ENCODE measurements at regions not wholly inside any gene's neighbourhood (a gene's known extent, or its start where the extent isn't known, plus 50 kb on each side); places are given as distances from the start of the nearest gene placed in this dataset.

DNA sequence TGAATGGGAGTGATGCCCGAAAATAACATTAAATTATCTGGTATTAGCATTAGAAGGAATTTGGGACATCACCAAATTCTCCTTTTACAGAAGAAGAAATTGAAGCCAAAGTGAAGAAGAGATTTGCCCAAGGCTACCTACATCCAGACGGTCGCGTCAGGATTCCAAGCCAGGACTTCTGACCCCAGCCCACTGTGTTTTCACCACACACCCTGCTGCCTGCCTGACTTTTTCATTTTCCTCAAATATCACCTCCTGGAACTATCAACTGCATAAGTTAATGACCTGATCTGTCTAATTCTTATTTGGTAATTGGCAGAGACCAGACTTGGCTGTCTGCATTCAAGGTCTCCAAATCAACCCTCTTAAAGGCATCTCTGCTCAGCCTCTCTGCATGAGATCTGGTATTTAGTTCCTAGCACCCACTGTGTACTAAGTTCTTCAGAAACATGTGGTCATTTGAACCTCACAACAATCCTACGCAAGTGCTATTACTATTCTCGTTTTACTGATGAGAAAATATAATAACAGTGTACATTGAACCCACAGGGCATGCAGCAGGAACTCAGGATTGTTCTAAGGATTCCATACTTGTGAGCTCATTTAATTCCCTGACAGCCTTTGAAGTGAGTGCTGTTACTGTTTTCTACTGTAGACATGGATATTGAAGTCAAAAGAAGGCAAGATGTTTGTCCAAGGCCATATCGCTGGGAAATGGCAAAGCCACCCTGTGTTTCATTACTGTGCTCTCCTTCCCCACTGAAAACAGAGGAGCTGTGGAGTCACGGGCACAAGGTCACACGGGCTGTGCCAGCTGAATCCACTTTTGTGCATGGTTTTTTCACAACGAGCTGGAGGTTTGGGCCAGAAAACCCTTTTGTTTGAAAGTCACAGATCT lies 195.2 kb upstream of the C1QTNF7 start:
- DNase-seq, result no peak

- DNase-seq, result no peak
These were observed 194.6 kb upstream of the C1QTNF7 start for GRCh38 chr4:15233264-15233597.

GRCh38 chr4:15233626-15234025 lies 194.2 kb upstream of the C1QTNF7 start:
- no peak for DNase-seq

DNA sequence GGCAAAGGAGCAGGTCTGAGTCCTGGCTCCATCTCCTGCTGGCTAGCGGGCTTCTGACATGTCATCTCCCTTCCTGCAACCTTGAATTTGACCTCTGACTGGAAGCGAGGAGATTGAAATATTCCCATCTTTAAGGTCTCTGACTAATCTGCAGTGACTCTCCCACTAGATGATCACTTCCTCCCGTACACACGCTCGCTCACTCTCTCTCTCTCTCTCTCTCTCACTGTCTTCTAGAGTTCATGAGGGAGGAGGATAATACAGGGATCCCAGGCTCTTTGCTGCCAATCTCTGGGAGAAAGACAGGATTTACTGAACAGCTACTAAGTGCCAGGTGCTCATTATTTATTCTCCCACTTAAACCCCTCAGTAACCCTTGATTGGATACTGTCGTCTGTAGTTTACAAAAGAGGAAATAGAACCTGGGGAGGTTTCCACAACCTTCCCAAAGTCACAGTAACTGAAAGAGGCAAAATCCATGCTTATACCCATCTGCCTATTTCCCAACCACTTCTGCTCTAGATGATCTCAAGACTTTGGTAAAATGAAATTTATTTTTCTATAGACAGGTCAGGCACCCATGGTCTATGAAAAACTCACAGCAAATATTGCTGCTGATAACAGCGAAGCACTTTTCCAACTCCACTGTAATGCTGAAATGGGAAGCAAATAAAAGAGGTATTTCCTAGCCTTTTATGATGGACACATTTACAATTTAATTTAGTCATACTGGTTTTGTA lies 193.5 kb upstream of the C1QTNF7 start:
- DNase-seq, result no peak

GRCh38 chr4:15234856-15235126 lies 193.0 kb upstream of the C1QTNF7 start:
- DNase-seq, result no peak

DNA sequence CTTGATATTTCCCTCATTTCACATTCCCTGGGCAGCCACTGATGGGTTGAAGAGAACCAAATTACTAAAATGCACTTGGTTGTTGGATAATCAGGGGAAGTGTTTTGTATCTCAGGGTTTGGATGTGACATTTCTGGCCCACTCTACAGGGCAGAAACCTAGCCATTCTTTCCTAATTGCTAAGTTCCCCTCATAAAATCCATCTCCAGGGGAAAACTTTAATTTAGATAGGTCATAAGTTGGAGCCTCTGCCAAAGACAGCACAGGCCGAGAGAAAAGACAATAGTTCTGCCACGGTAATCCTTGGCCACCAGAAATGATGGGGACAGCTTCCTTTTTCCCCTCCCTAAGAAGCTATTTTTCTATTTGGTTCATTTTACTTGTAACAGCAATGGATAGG lies 192.7 kb upstream of the C1QTNF7 start:
- no peak for DNase-seq

DNA sequence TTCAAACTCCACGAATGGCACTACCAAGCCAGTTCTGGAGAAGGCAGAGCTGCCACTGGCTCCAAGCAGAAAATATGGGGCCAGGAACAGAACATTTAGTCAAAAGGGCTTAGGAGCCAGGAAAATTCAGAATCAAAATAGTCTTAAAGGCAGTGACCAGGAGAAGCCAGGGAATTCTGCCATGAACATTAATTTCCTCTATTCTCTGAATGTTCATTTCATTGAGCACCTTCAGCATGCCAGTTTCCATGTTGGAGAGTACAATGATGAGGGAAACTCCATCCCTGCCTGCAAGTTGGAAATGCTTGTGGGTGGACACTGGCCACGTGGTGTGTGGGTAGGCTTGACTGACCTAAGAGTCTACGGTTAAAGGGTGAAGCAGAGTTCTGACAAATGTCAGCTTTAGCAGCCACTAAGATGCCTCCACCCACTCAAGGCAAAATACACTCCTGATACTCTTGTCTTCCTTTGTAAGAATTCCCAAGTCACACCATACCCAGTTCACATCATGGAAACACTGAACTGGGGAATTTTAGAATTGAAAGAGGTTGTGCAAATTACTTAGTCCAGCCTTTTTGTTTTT lies 190.1 kb upstream of the C1QTNF7 start:
- DNase-seq, result no peak

GRCh38 chr4:15238720-15239119 lies 189.1 kb upstream of the C1QTNF7 start:
- DNase-seq, result no peak

GRCh38 chr4:15239866-15240265 lies 188.0 kb upstream of the C1QTNF7 start:
- no peak for DNase-seq

DNA sequence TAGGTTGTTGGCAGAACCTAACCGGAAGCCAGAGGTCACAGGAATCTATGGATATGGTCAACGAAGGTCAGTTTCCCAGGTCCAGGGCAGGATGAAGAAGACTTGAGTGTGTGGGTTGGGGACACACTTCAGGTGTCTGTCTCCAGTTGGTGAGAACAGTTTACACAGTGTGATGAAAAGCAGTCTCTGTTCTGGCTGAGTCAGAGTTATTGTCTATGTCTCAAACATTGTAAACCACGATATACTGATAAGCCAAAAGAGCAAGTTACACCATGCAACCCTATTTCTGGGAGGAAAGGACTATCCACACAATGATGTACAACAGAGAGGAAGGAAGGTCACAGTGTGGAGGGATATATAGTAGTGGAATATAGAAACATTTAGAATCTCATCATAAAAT lies 187.1 kb upstream of the C1QTNF7 start:
- no peak for DNase-seq

DNA sequence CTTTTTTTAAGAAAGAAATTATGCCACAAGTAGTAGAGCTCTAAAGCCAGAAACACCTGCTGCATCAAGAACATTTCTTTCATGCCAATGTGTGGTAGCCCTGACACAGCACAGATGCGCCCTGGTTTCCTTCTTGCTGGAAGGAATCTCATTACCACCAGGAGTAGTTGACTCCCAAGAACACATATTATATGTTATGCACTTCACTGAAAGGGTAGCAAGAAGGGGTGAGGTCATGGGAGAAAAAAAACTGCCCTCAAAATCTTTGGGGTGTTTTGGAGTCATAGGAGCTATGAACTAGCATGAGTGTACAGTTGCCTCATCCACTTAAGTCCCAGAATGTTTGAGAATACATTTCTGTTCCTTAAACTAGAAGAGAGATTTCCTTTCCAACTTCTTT lies 185.8 kb upstream of the C1QTNF7 start:
- no peak for DNase-seq

DNA sequence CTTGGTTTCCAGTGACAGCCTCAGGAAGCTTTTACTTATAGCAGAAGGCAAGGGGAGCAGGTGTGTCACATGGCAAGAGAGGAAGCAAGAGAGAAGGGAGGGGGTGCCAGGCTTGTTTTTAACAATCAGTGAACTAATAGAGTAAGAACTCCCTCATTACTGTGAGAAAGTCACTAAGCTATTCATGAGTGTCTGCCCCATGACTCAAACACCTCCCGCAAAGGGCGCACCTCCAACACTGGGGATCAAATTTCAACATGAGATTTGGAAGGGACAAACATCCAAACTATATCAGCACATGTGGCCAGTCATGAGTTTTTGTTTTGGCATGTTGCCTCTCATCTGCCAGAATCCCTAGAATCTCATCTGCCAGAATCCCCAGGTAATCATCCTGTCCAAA lies 183.5 kb upstream of the C1QTNF7 start:
- DNase-seq, result no peak

DNA sequence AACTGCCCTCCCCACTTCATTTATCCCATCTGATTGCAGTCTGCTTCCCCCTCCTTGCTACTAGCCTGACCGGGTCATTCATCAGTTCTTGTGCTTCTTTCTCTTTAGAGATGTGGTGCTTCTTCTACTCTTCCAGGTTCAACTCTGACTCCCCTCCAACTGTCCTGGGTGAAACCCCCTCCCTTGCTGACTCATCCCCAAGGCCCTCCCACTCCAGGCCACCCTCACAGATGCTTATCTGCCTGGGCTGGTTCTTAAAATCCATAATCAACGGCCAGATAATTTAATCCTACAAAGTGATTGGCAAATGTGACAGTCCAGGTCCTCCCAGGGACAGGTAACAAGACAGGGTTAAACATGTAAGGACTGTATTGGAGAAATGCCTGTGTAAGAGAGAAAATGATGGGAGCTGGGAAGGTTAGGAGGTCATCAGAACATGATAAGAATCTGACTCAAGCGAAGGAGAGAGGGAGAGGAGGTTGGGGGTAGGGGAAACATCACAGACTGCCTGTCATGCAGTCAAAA lies 182.8 kb upstream of the C1QTNF7 start:
- no peak for DNase-seq

GRCh38 chr4:15250021-15250441 lies 177.8 kb upstream of the C1QTNF7 start:
- DNase-seq, result no peak

DNA sequence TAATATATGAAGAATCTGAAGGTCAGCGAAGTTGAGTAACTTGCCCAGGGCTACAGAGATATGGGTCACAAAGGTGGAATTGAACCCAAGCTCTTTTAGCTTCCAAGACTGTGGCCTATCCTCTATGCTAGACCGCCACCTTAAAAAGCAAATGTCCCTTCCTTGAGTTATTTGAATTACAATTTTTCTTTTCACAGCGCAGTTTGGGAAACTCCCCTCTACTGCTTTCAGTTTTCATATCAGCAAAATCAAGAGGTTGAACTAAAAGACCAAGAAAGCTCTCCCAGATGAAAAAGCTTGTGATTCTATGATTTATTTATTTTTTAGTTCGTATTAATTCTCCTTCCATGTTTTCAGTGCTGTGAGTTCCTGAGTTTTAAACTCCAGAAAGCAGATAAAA lies 174.5 kb upstream of the C1QTNF7 start:
- no peak for DNase-seq

DNA sequence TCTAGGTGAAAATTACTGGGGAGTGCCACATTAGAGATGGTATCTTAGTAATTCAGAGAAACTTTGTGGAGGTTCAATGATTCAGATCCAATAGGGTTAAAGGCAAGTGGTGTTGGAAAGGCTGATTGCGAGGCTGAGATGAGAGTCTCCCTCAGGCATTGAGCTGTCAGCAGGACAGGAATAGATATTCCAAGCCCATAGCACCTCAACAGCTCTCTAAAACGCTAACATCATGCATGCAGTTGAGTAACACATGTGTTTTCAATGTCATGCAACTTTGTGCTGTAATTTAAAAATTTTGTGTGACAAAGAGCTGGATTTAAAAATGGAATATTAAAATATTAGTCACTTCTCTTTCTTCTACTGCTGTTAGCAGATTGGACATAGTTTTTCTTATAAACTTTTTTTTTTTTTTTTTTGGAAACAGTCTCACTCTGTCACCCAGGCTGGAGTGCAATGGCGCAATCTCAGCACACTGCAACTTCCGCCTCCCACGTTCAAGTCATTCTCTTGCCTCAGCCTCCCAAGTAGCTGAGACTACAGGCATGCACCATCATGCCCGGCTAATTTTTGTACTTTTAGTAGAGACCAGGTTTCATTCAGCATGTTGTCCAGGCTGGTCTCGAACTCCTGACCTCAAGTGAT lies 173.5 kb upstream of the C1QTNF7 start:
- DNase-seq, result no peak

DNA sequence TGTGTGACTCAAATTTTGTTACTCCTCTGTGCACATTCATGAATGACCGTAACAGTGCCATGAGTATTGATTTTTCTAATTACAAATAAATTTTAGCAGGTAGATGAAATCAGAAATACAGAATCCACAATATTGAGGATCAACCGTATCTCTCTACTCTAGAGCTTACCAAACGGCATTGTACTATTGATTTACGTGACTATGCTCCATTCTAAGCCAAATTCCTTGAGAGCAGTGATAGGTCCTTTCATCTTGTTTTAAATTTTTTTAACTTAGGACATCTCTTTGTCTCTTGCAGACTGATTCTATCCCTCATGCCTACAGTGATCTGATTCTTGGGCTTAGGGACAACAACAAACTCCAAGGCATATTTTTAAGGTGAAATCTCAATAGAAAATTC lies 172.3 kb upstream of the C1QTNF7 start:
- DNase-seq, result no peak

DNA sequence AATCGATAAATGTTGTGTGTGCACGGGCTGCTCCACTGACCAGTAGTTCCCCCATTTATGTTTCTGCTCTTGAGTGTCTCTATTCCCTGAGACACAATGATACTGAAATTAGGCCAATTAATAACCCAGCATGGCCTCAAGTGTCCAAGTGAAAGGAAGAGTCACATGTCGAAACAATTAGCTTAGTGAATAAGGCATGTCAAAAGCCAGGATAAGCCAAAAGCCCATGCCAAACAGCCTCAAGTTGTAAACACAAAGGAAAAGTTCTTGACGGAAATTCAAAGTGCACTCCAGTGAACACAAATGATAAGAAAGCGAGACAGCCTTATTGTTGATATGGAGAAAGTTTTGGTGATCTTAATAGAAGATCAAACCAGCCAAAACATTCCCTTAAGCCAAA lies 167.1 kb upstream of the C1QTNF7 start:
- DNase-seq, result no peak

DNA sequence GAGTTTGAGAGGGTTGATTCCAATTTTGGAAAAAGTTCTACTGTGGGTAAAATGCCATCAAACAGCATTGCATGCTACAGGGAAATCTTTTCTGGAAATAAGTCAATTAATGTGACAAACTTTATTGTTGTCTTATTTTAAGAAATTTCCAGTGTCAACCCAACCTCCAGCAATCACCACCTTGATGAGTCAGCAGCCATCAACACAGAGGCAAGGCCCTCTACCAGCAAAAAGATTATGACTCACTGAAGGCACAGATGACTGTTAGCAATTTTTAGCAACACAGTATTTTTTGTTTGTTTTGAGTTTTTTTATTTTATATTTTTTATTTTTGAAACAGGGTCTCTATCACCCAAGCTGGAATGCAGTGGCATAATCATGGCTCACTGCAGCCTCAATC lies 165.4 kb upstream of the C1QTNF7 start:
- DNase-seq, result no peak

DNA sequence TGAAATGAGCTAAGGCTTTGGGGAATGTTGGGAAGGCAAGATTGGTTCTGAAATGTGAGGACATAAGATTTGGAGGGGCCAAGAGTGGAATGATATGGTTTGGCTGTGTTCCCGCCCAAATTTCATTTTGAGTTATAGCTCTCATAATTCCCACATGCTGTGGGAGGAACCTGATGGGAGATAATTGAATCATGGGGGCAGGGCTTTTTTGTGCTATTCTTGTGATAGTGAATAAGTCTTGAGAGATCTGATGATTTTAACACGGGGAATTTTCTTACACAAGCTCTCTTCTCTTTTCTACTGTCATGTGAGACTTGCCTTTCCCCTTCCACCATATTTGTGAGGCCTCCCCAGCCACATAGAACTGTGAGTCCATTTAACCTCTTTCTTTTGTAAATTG lies 157.6 kb upstream of the C1QTNF7 start:
- DNase-seq, result no peak

- no peak for DNase-seq
These were observed 141.8 kb upstream of the C1QTNF7 start for GRCh38 chr4:15286041-15286440.

DNA sequence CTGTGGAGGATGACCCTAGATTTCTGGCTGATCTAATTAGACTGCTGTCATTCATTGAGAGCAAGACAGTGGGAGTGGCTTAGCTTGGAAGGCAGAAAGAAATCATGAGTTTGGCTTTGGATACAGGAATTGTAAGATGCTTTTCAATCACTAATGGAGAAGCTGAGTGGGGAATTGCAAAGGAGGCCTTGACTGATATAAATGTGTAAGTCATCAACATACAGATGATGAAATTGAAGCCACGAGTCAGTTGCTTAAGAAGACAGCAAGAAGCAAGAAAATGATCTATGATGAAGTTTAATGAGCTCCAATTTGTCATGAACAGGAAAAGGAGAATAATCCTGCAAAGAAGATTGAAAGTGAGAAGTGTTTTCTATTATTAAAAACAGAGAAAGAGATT lies 136.7 kb upstream of the C1QTNF7 start:
- no peak for DNase-seq

DNA sequence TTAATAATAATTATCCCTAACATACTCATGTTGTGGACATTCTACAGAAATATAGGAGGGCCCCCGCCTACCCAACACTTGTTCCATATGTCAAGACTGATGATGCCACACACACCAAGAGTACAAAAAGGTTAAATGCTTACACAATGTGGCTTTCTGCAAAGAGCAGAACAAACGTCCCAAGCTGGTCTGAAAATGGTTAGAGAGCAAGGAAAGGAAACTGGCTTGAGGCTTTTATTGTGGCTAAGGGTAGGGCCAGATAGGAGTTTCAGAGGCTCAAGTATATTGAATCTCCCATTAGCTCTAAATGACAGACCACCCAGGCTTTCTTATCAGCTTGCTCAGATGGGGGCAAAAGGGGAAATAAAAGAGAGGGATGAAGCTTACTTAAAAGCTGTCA lies 134.1 kb upstream of the C1QTNF7 start:
- DNase-seq, result no peak

GRCh38 chr4:15294202-15294601 lies 133.6 kb upstream of the C1QTNF7 start:
- no peak for DNase-seq
